ENCODE measurements at regions not wholly inside any gene's neighbourhood (a gene's known extent, or its start where the extent isn't known, plus 50 kb on each side); places are given as distances from the start of the nearest gene placed in this dataset.
"Not testable (repeated sequence)": the region's sequence is repeated elsewhere in the genome, so short reads cannot be mapped to it uniquely, and the experiment has no call there.

- DNase-seq: no peak
These were observed 409.7 kb downstream of the GLUD2 start for GRCh38 chrX:121457096-121457495.

GRCh38 chrX:121479406-121479805 lies 432.0 kb downstream of the GLUD2 start:
- DNase-seq: no peak

- no peak for DNase-seq
These were observed 449.6 kb downstream of the GLUD2 start for GRCh38 chrX:121496966-121497365.

- no peak for DNase-seq
These were observed 456.7 kb downstream of the GLUD2 start for GRCh38 chrX:121504153-121504552.

- no peak for DNase-seq
These were observed 498.9 kb downstream of the GLUD2 start for GRCh38 chrX:121546317-121546716.

GRCh38 chrX:121558886-121559285 lies 511.5 kb downstream of the GLUD2 start:
- no peak for DNase-seq

GRCh38 chrX:121562616-121563015 lies 515.2 kb downstream of the GLUD2 start:
- DNase-seq: no peak

- no peak for DNase-seq
These were observed 522.2 kb downstream of the GLUD2 start for GRCh38 chrX:121569609-121570008.

GRCh38 chrX:121570072-121570841 lies 522.8 kb downstream of the GLUD2 start:
- no peak for DNase-seq

GRCh38 chrX:121571333-121571732 lies 523.9 kb downstream of the GLUD2 start:
- DNase-seq: no peak

GRCh38 chrX:121574384-121574783 lies 527.0 kb downstream of the GLUD2 start:
- not testable (repeated sequence) for DNase-seq

GRCh38 chrX:121579016-121579760 lies 531.8 kb downstream of the GLUD2 start:
- DNase-seq: no peak

- DNase-seq: no peak
These were observed 534.5 kb downstream of the GLUD2 start for GRCh38 chrX:121581885-121582284.

GRCh38 chrX:121585626-121586025 lies 538.2 kb downstream of the GLUD2 start:
- DNase-seq: no peak

GRCh38 chrX:121592884-121593283 lies 545.5 kb downstream of the GLUD2 start:
- DNase-seq: no peak

GRCh38 chrX:121598356-121598755 lies 550.9 kb downstream of the GLUD2 start:
- DNase-seq: no peak

- no peak for DNase-seq
These were observed 587.7 kb downstream of the GLUD2 start for GRCh38 chrX:121635141-121635540.

GRCh38 chrX:121639781-121640180 lies 592.4 kb downstream of the GLUD2 start:
- no peak for DNase-seq

- DNase-seq: no peak
These were observed 594.1 kb downstream of the GLUD2 start for GRCh38 chrX:121641560-121641959.

- DNase-seq: no peak
These were observed 595.0 kb downstream of the GLUD2 start for GRCh38 chrX:121642415-121642814.

GRCh38 chrX:121649417-121649816 lies 602.0 kb downstream of the GLUD2 start:
- no peak for DNase-seq

GRCh38 chrX:121655276-121655675 lies 607.9 kb downstream of the GLUD2 start:
- DNase-seq: no peak

GRCh38 chrX:121666171-121666570 lies 618.8 kb downstream of the GLUD2 start:
- no peak for DNase-seq

GRCh38 chrX:121671649-121672048 lies 624.2 kb downstream of the GLUD2 start:
- DNase-seq: no peak
